ENCODE measurements at regions not wholly inside any gene's neighbourhood (a gene's known extent, or its start where the extent isn't known, plus 50 kb on each side); places are given as distances from the start of the nearest gene placed in this dataset.
"Not testable (repeated sequence)": the region's sequence is repeated elsewhere in the genome, so short reads cannot be mapped to it uniquely, and the experiment has no call there.

DNA sequence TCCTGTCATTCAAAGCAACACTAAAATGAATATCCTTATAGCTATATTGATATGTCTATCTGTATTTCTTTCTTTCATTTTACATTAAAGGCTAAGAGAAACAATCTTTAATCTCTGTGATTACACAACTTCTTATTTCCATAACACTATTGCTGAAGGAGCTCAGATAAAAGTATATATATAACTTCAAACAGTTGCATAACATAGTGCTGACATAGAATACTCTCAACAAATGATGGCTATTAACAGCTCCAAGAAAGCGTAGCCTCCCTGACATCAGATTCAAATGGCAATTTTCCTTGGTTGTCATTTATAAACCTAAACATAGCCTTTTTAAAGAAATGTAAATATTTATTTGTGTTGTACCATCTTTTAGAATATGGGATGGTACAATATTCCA, 116.6 kb upstream of the PTPRG start:
- no peak for DNase-seq (ENCODE audit: low spot score)

DNA sequence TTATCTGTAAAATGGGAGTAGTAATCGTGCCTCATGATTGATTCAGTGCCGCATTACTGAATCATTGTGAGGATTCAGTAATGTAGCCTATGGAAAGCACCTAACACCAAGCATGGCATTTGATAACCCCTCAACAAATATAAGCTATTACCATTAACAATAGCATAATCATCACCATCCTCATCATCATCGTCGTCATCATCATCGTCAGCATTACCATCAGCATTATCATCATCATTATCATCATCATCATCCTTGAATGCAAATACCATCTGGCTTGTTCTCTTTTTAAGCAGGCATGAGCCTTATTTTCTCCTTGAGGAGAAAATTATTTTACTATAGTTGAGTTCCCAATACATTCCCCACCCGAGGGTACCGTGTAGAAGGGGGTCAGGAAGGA, 115.4 kb upstream of the PTPRG start:
- no peak for DNase-seq (ENCODE audit: low spot score)

DNA sequence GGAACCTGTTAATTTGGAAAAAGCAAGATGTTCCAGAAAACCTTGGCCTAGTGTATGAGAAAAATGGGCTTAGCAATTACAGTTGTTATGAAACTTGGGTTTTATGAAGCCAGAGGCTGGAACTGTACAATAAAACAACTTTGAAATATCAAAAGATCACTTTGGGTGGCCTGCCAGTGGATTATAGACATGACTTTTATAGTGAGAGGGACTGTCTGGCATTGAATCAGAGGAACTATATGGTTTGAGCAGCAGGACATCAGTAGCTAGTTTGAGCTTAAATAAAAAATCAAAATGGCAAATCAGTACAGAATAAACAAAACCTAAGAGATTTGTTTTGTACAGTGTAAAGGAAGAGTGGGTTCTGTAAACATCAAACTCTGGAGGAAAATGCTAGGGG, 115.0 kb upstream of the PTPRG start:
- no peak for DNase-seq (ENCODE audit: low spot score)

DNA sequence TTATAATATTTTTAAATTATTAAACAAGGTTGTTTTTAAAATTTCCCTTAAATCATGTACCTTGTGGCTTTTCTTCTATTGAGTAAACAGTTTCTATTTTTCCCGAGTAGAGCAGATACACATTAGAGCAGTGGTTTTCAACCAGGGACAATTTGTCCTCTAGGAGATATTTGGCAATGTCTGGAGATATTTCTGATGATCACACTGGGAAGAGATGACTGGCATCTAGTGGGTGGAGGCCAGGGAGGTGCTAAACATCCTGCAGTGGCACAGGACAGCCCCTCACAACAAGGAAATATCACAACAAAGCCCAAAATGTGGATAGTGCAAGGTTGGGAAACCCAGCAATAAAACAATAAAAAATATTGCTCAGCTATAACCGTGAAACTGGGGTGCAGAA, 113.0 kb upstream of the PTPRG start:
- no peak for DNase-seq (ENCODE audit: low spot score)

DNA sequence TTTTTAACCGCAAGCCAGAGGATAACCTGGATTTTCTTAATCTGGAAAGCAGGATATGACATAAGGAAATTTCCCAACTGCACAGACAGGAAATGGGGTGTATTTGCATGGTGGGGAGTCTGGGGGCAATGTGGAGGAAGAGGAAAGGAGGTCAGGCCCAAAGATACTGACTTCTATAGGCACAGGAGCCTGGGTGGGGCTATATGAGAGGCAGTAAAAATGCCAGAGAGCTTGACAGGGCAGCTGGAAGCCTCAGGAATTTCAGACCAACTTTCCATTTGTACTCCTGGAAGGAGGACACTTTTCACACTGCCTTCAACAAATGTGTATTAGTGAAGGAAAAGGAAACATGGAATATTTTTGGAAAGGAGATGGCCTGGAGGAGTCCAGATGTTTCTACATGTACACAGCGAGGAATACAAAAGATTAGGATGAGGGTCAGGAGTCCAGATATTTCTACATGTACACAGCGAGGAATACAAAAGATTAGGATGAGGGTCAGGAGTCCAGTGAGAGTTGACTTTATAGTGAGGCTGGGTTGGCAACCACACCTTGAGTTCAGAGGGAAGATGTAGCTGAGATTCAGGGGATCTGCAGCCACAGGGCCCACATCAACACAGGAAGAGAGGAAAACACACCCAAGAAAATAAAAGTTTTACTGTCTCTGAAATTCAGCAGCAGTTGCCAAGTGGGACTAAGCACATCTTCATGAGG, 111.9 kb upstream of the PTPRG start:
- no peak for DNase-seq (ENCODE audit: low spot score)

DNA sequence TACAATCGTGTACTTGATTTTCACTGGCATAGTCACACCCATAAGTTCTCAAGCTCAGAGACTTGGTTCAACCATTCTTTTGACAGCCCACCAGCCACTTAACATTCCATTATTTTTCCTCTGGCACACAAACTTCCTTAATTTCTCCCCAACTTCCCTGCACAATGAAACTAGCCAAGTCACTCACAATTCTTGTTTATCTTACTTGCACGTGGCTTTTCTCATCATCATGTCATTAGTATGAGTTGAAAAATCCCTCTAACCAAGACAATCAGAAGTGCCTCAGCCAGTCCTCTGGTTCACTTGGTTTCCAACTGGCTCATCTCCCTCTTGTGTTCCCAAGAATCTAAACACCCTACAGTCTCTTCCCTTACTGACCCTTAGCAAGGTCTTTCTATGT, 110.5 kb upstream of the PTPRG start:
- no peak for DNase-seq (ENCODE audit: low spot score)

DNA sequence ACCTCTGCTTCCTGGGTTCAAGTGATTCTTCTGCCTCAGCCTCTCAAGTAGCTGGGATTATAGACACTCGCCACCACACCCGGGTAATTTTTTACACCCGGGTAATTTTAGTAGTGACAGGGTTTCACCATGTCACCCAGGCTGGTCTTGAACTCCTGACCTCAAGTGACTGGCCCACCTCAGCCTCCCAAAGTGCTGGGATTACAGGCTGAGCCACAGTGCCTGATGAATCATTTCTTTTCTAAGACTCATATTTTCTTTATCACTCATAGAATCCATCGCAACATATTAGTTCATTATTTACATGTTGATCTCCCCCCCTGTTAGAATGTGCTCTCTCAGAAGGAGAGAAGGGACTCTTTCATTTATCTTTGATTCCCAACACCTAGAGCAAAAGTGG, 109.5 kb upstream of the PTPRG start:
- no peak for DNase-seq (ENCODE audit: low spot score)

DNA sequence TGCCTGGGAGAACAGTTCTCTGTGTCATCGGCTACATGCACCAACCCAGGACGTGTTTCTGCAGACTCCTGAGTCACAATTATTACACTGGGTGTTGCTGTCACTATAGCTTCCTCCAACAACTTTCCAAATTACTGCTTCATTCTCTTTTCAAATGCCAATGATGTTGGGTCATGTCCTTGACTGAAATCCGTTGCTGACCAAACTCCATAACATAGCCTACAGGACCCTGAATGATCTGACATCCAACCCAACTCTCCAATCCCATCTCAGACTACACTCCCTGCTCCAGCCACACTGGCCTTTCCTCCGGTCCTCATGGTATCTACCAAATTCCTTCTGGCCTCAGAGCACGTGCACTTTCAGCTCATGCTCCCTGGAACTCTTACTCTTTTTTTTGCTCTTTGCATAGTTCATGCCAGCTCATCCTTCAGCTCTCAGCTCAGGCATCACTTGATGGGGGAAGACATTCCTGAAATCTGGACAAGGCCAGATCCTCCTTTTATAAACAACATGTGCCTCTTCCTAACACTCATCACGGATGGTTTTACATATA, 108.8 kb upstream of the PTPRG start:
- DNase-seq (ENCODE audit: low spot score) = peak; percentile 76

DNA sequence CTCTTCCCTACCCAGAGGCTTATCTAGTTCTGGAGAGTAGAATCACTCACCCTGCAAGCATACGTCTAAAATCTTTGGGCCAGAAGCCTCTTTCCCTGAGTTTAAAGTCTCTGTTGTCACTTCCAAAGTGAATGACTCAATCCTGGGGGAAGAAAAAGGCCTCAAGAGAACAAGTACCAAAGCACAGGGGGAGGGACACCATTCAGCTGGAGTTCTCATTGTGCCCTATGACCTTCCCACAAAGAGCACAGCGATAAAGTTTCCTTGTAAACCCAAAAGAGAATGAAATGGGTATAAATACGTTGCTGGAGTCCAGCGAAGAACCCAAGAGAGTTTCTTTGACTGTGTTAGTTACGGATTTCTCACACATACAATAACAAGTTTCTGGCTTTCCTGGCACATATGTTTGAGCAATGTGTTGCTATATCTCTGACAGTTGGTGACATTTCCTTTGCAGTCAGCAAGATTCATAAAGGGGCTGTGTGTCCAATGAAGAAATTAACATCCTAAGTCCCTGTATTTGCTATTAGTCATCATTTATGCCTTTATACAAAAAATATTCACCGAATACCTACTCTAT, 107.3 kb upstream of the PTPRG start:
- DNase-seq (ENCODE audit: low spot score) = no peak

DNA sequence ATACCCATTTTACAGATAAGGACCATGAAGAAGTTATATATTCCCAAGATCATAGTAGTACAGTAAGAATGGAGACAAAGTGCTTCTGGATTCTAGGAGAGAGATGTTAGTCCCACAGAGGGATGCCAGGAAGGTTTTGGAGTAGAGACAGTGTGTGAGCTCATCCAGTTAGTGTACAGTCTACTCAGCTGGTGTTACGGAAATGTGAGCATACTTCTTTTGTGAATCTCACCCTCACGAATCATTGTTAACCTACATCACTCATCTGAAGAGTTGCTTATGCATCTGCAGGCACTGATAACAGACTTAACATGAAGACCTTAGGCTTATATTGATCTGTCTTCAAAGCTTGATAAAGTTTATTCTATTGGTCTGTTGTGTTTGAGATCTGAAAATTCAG, 106.6 kb upstream of the PTPRG start:
- DNase-seq (ENCODE audit: low spot score) = no peak

DNA sequence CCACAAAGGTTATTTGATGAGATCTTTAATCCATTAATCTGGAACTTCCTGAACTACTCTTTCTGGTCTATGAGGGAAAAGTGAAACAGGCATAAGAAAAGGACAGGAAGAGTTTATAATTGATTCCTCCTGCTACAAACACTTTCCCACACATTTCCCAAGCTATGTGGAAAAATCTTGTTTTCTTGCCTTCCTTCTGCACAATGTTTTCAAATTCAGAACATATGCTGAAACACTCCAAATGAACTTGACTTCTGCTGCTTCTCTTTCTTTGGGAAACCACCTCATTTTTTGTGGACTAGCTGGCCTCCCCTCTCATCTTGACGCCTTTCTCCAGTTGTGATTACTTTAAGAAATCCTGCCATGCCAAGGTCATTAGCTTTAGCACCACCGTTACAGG, 100.7 kb upstream of the PTPRG start:
- no peak for DNase-seq (ENCODE audit: low spot score)

DNA sequence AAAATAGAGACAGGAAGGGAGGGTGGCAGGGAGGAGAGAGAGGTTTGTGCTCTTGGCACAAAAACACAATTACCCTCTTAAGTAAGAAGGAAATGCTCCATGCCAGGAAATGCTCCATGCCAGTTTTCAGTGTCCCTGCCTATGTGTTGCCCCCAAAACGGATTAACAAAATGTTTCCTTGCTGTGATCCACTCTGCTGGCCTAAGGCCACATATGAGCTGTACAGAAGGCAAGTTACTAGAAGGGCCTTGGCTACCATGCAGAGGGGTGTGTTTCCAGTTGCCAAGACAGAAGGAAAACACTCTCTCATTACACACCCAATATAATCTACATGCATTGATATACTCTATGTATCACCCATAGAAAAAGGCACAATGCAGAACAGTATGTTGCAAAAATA, 98.2 kb upstream of the PTPRG start:
- DNase-seq (ENCODE audit: low spot score) = no peak

DNA sequence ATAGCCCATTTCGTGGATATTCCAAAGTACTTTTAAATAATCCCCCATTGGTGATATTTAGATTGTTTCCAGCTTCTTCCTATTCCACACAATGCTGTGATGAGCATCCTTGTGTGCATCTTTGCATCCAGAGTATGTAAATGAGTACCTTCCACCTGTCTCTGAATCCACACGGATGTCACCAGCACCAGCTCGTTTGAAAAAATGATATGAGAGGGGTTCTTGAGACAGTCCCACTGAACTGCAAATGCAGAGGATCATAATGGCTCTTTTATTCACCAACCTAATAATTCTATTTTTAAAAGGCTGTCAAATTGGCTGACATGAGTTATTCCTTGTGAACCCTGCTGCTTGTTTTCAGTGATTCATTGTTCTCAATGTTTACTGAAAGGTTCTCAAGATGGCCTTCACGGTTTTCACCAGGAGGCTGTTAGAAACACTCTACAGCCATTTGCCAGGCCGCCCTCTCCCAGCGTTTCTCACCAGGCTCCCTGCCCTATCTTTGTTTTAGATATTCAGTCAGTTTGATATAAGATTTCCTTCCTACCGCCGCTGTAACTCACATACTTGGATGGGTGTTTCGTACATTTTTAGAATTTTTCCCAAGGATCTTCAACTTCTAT, 96.7 kb upstream of the PTPRG start:
- DNase-seq (ENCODE audit: low spot score) = no peak

DNA sequence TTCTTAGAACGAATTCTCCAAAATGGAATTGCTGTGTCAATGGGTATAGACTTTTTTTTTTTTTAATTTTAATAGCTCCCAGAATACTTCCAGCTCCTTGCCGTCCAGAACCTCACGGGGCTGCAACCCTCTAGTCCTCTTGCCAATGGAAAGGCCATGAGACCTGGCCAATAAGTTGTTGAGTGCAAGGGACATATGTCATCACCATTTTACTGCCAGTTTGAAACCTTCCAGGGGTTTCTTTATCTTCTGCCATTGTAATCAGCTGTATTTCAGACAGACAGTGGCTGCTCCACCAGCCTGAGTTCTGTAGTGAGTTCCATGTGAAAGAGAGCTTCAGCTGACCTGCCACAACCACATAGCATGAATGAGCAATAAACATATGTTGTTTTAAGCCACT, 95.0 kb upstream of the PTPRG start:
- DNase-seq (ENCODE audit: low spot score) = no peak

DNA sequence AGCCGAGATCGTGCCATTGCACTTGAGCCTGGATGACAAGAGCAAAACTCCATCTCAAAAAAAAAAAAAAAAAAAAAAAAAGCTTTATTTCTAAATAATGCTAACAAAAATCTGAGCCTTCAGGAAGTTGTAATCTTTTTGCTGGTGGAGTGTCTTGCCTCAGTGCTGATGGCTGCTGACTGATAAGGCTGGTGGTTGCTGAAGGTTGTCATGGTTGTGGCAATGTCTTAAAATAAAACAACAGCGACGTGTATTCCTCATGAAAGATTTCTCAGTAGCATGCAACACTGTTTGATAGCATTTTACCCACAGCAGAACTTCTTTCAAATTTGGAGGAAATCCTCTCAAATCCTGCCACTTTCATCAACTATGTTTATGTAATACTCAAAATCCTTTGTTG, 77.4 kb upstream of the PTPRG start:
- no peak for DNase-seq (ENCODE audit: low spot score)

DNA sequence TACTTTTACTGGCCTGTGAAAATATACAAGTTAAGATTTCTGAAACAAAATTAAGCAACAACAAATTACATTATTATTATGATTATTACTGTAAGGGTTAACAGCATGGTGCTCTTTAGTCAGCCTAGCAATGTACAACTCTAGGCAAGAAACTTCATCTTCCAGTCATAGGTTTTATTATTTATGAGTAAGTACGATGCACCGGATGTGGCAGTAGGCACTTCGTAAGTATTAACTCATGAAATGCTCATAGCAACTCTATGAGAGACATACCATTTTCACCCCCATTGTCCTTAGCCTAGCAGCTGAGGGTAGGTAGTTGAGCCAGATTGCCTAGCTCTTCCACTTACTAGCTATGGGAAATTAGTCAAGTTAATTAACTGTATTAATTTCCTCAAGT, 68.0 kb upstream of the PTPRG start:
- DNase-seq (ENCODE audit: low spot score) = no peak

DNA sequence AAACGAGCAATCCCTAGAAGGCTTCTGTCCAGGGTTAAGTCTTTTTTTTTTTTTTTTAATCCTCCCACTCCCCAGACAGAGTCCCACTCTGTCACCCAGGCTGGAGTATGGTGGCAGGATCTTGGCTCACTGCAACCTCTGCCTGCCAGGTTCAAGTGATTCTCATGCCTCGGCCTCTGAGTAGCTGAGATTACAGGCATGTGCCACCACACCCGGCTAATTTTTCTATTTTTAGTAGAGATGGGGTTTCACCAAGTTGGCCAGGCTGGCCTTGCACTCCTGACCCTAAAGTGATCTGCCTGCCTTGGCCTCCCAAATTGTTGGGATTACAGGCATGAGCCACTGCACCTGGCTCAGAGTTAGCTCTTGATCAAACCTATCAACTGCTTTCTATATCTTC, 67.1 kb upstream of the PTPRG start:
- DNase-seq (ENCODE audit: low spot score) = not testable (repeated sequence)

DNA sequence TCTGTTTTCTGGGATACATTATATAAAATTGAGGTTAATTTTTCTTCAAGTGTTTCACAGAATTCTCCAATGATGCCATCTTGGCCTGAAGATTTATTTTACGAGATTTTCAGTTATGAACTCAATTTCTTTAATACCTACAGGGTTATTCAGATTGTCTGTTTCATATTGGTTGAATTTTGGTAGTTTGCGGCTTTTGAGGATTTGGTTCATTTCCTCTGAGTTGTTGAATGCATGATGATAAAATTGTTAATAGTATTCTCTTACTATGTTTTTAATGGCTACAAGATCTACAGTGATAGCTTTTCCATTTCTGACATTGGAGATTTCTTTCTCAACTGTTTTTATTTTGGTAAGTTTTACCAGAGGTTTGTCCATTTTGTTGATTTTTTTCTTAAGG, 63.9 kb upstream of the PTPRG start:
- DNase-seq (ENCODE audit: low spot score) = no peak

DNA sequence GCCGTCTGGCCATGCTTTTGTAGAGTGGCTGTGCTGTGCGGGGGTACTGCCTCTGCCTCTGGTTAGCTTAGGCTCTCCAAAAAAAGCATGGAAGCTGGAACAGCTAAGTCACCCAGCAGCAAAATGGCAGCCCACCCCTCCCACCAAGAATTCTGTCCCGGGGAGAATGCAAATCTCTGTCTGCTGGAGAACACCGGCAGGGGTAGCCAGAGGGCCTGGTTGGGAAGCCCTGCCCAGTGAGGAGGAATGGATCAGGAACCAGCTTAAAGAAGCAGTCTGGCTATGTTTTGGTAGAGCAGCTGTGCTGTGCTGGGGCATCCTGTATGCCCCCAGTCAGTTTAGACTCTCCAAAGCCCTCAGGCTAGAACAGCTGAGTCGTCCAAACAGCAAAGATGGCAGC, 56.2 kb upstream of the PTPRG start:
- DNase-seq (ENCODE audit: low spot score) = no peak

DNA sequence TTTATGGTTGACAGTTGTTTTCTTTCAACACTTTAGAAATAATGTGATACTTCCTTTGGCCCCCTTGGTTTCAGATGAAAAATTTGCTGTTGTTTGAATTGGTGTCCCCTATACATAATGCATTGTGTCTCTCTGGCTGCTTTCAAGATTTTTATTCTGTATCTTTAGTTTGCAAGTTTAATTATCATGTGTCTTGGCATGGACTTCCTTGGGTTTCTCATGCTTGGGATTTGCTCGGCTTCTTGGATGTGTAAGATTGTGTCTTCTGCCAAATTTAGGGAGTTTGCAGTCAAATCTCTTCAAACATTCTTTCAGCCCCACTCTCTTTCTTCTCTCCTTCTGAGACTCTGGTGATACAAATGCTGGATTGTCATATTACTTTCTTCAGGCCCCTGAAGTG, 53.4 kb upstream of the PTPRG start:
- no peak for DNase-seq (ENCODE audit: low spot score)

Data from AG20443 (cell line).